DOHH2 (cell line): ENCODE measurements at regions not wholly inside any gene's neighbourhood (a gene's known extent, or its start where the extent isn't known, plus 50 kb on each side); places are given as distances from the start of the nearest gene placed in this dataset.

ENCODE experiments used
- H3F3A ChIP-seq: fragments of 200-600 bp; sonication (generic), shearing (Covaris generic); 2 replicates; pipeline ENCODE4 v1.6.0; 2016; ENCODE audit warnings: antibody characterized with exemption, mild to moderate bottlenecking; ENCODE audit not compliant: control insufficient read depth, insufficient read depth
- H3K27ac ChIP-seq: fragments of 200-600 bp; sonication (generic); 2 replicates; pipeline ENCODE4 v1.5.1; 2014; ENCODE audit warnings: low read depth, mild to moderate bottlenecking, low read length, moderate library complexity
- H3K27me3 ChIP-seq: fragments of 200-600 bp; sonication (generic); 2 replicates; pipeline ENCODE4 v1.6.1; 2014; ENCODE audit warnings: mild to moderate bottlenecking, low read length, mixed read lengths; ENCODE audit not compliant: control insufficient read depth
- H3K36me3 ChIP-seq: fragments of 200-600 bp; sonication (generic); 2 replicates; pipeline ENCODE4 v1.6.1; 2014; ENCODE audit warnings: mild to moderate bottlenecking, low read length, moderate library complexity, mixed read lengths; ENCODE audit not compliant: control insufficient read depth
- H3K4me1 ChIP-seq: fragments of 200-600 bp; sonication (generic); 2 replicates; pipeline ENCODE4 v1.6.1; 2014; ENCODE audit warnings: mild to moderate bottlenecking, low read length, mixed read lengths; ENCODE audit not compliant: control insufficient read depth
- H3K4me2 ChIP-seq: fragments of 200-600 bp; sonication (generic); 2 replicates; pipeline ENCODE4 v1.6.0; 2014; ENCODE audit warnings: mild to moderate bottlenecking, low read length, moderate library complexity
- H3K4me3 ChIP-seq: fragments of 200-600 bp; sonication (generic); 2 replicates; pipeline ENCODE4 v1.5.1; 2014; ENCODE audit warnings: mild to moderate bottlenecking, low read length, mixed read lengths
- H3K79me2 ChIP-seq: fragments of 200-600 bp; sonication (generic); 2 replicates; pipeline ENCODE4 v1.6.1; 2014; ENCODE audit warnings: mild to moderate bottlenecking, low read length, mixed read lengths; ENCODE audit not compliant: control insufficient read depth
- H3K9me2 ChIP-seq: fragments of 200-600 bp; sonication (generic); replicated peaks from 2 replicates; pipeline ENCODE4 v1.6.1; 2014; ENCODE audit warnings: mild to moderate bottlenecking, low read length, mixed read lengths; ENCODE audit not compliant: control insufficient read depth
- H3K9me3 ChIP-seq: fragments of 200-600 bp; sonication (generic); 2 replicates; pipeline ENCODE4 v1.6.1; 2014; ENCODE audit warnings: antibody characterized with exemption, low read length, mixed read lengths; ENCODE audit not compliant: control insufficient read depth, insufficient read depth
- H4K20me1 ChIP-seq: fragments of 200-600 bp; sonication (generic); 2 replicates; pipeline ENCODE4 v1.6.0; 2014; ENCODE audit warnings: low read depth, mild to moderate bottlenecking, antibody characterized with exemption, low read length, moderate library complexity; ENCODE audit not compliant: control insufficient read depth, insufficient read depth
- EZH2phosphoT487 ChIP-seq: fragments of 200-600 bp; sonication (generic); IDR thresholded peaks from 2 replicates; pipeline ENCODE4 v1.6.1; 2017; ENCODE audit warnings: borderline replicate concordance, mild to moderate bottlenecking, antibody characterized with exemption, low read length, moderate library complexity, mixed read lengths
- TF ChIP-seq, protein P1 (sequence below): fragments of 200-600 bp; sonication (generic); IDR thresholded peaks from one replicate; pipeline ENCODE4 v1.5.1; 2014; ENCODE audit warnings: antibody characterized with exemption, mild to moderate bottlenecking, low read depth, low read length; ENCODE audit not compliant: poor library complexity, severe bottlenecking

GRCh38 chr2:223519471-223519870, 82.7 kb downstream of the SCG2 start:
- TF ChIP-seq EZH2phosphoT487 = no peak
- TF ChIP-seq, protein P1, sequence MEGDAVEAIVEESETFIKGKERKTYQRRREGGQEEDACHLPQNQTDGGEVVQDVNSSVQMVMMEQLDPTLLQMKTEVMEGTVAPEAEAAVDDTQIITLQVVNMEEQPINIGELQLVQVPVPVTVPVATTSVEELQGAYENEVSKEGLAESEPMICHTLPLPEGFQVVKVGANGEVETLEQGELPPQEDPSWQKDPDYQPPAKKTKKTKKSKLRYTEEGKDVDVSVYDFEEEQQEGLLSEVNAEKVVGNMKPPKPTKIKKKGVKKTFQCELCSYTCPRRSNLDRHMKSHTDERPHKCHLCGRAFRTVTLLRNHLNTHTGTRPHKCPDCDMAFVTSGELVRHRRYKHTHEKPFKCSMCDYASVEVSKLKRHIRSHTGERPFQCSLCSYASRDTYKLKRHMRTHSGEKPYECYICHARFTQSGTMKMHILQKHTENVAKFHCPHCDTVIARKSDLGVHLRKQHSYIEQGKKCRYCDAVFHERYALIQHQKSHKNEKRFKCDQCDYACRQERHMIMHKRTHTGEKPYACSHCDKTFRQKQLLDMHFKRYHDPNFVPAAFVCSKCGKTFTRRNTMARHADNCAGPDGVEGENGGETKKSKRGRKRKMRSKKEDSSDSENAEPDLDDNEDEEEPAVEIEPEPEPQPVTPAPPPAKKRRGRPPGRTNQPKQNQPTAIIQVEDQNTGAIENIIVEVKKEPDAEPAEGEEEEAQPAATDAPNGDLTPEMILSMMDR = no peak

GRCh38 chr2:223522796-223523195, 79.4 kb downstream of the SCG2 start:
- Histone ChIP-seq H3K4me1 (no peaks in the 10 kb centered on the region), H3K4me3 (no peak overlapping the region), H3K27ac (no peak overlapping the region), H3F3A (no peaks in the 10 kb centered on the region), H4K20me1 (no peaks in the 10 kb centered on the region), H3K9me2 (no peaks in the 10 kb centered on the region), H3K79me2 (no peaks in the 10 kb centered on the region), H3K4me2 (no peak overlapping the region), H3K36me3 (no peaks in the 10 kb centered on the region), H3K9me3 (no peaks in the 10 kb centered on the region), H3K27me3 (no peaks in the 10 kb centered on the region)
- no peak for TF ChIP-seq EZH2phosphoT487
- TF ChIP-seq, protein P1 = no peak

More at GRCh38 chr2:223519471-223519870, 82.7 kb downstream of the SCG2 start:
- Histone ChIP-seq H3K27ac (no peak overlapping the region), H3K27me3 (no peaks in the 10 kb centered on the region), H3K4me3 (no peak overlapping the region), H3K4me2 (no peak overlapping the region), H3K4me1 (no peaks in the 10 kb centered on the region), H3K36me3 (no peaks in the 10 kb centered on the region), H3K9me3 (no peaks in the 10 kb centered on the region), H3K9me2 (no peaks in the 10 kb centered on the region), H3K79me2 (no peaks in the 10 kb centered on the region), H3F3A (no peaks in the 10 kb centered on the region), H4K20me1 (no peaks in the 10 kb centered on the region)

DNA sequence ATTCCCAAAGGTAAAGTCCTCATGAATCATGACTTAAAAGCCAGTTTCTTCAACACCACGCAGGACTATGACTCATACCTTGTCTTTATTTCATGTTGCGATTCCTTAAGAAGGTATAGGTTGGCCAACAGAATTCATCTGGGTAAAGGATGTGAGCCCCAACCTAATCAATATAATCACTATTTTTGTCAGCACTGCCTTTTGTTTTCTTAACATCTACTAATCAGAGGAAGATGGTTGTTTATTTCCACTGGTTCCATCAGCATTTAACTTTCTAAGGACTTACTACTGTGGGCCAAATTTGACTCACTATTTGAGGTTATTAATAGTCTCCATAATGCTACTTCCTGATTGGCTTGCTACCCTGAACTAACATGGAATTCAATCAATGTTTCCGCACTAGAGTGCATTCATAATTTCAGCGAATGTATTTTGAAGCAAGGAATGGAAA, 78.6 kb downstream of the SCG2 start:
- H3K4me3 ChIP-seq = no peak overlapping the region
- H4K20me1 ChIP-seq = no peaks in the 10 kb centered on the region
- no peaks in the 10 kb centered on the region for H3F3A ChIP-seq
- H3K27ac ChIP-seq = no peak overlapping the region
- no peaks in the 10 kb centered on the region for H3K36me3 ChIP-seq
- H3K27me3 ChIP-seq = no peaks in the 10 kb centered on the region
- H3K4me1 ChIP-seq = no peaks in the 10 kb centered on the region
- H3K9me2 ChIP-seq = no peaks in the 10 kb centered on the region
- H3K79me2 ChIP-seq = no peaks in the 10 kb centered on the region
- no peak overlapping the region for H3K4me2 ChIP-seq
- TF ChIP-seq, protein P1 = no peak
- TF ChIP-seq EZH2phosphoT487 = no peak
- no peaks in the 10 kb centered on the region for H3K9me3 ChIP-seq
